GM12878 (cell line): ENCODE measurements at regions not wholly inside any gene's neighbourhood (a gene's known extent, or its start where the extent isn't known, plus 50 kb on each side); places are given as distances from the start of the nearest gene placed in this dataset. TPM values are rescaled to one million over a fixed set of nuclear protein-coding genes. Genes with fewer than 3 reads are reported as not detected.

Experiments used
- small RNA-seq: library from RNA; depleted of rRNA; stranded (forward); fragments of <200 nt; gene quantifications from one replicate; pipeline ENCODE3, GENCODE V24; 2014

Small RNA genes in the stretch of these regions (small RNA-seq; reads per million reads assigned to genes)
- gene PPIAP63 = not detected
- not detected for gene RF00592
